HEK293 (cell line): ENCODE measurements at regions not wholly inside any gene's neighbourhood (a gene's known extent, or its start where the extent isn't known, plus 50 kb on each side); places are given as distances from the start of the nearest gene placed in this dataset.

ENCODE experiments used
- CTCF ChIA-PET: fragments of 350-600 bp; formaldehyde crosslinking; extraction: SDS; loops from one replicate; lab custom pipeline; 2021; ENCODE audit warnings: antibody characterized with exemption; lab: Yijun Ruan, JAX
- POLR2A ChIA-PET: fragments of 300-600 bp; formaldehyde crosslinking; extraction: SDS; loops from one replicate; lab custom pipeline; 2020; ENCODE audit warnings: antibody characterized with exemption, inconsistent platforms; lab: Yijun Ruan, JAX
- H3K27ac ChIP-seq: fragments of 200-500 bp; sonication (Bioruptor generic); 2 replicates; pipeline ENCODE4 v1.5.1; 2014; ENCODE audit warnings: low read depth, low read length, control low read depth, inconsistent platforms; ENCODE audit errors: extremely low read depth
- H3K36me3 ChIP-seq, 2 experiments: fragments of 200-500 bp in 1 of 2; sonication (Bioruptor generic) in 1 of 2; 1 replicate in 1 of 2; 2 replicates in 1 of 2; pipeline ENCODE4 v1.5.1; 2014 to 2017; ENCODE audit warnings: inconsistent platforms in 2 of 2, low read length in 2 of 2; ENCODE audit not compliant: control insufficient read depth in 2 of 2, insufficient read depth in 1 of 2
- H3K4me1 ChIP-seq: fragments of 200-500 bp; sonication (Bioruptor generic); 2 replicates; pipeline ENCODE4 v1.5.1; 2014; ENCODE audit warnings: mild to moderate bottlenecking, low read length, inconsistent platforms; ENCODE audit not compliant: control insufficient read depth, insufficient read depth
- H3K4me3 ChIP-seq: 2 replicates; pipeline ENCODE4 v1.5.1; 2011; ENCODE audit warnings: low read depth, mild to moderate bottlenecking, control low read depth, low read length, moderate library complexity
- H3K9me3 ChIP-seq: fragments of 200-500 bp; sonication (Bioruptor generic); 2 replicates; pipeline ENCODE4 v1.5.1; 2014; ENCODE audit warnings: low read depth, low read length, inconsistent platforms; ENCODE audit not compliant: control insufficient read depth, insufficient read depth
- BCL11B ChIP-seq: fragments of 450-650 bp; formaldehyde crosslinking; IDR thresholded peaks from 2 replicates; pipeline ENCODE4 v1.5.1; 2016; ENCODE audit warnings: low read depth, missing biosample characterization, missing genetic modification characterization
- GLIS1 ChIP-seq: fragments of 450-650 bp; formaldehyde crosslinking; IDR thresholded peaks from 2 replicates; pipeline ENCODE4 v1.5.1; 2016; ENCODE audit warnings: missing biosample characterization, missing genetic modification characterization
- KLF17 ChIP-seq: fragments of 450-650 bp; formaldehyde crosslinking; IDR thresholded peaks from 2 replicates; pipeline ENCODE4 v1.5.1; 2016; ENCODE audit warnings: missing biosample characterization, missing genetic modification characterization
- PRDM1 ChIP-seq: fragments of 450-650 bp; formaldehyde crosslinking; IDR thresholded peaks from 2 replicates; pipeline ENCODE4; 2016; ENCODE audit warnings: missing biosample characterization, missing genetic modification characterization
- REST ChIP-seq: fragments of 450-650 bp; formaldehyde crosslinking; IDR thresholded peaks from 2 replicates; pipeline ENCODE4 v1.5.1; 2016; ENCODE audit warnings: missing biosample characterization, missing genetic modification characterization
- ZBTB20 ChIP-seq: fragments of 450-650 bp; formaldehyde crosslinking; IDR thresholded peaks from 2 replicates; pipeline ENCODE4 v1.5.1; 2016; ENCODE audit warnings: missing biosample characterization, missing genetic modification characterization
- ZIC2 ChIP-seq: fragments of 450-650 bp; formaldehyde crosslinking; IDR thresholded peaks from 2 replicates; pipeline ENCODE4 v1.5.1; 2016; ENCODE audit warnings: missing biosample characterization, missing genetic modification characterization
- ZNF473 ChIP-seq: fragments of 450-650 bp; formaldehyde crosslinking; IDR thresholded peaks from 2 replicates; pipeline ENCODE4 v1.5.1; 2017; ENCODE audit warnings: missing biosample characterization, missing genetic modification characterization
- ZNF510 ChIP-seq: fragments of 450-650 bp; formaldehyde crosslinking; IDR thresholded peaks from 2 replicates; pipeline ENCODE4 v1.5.1; 2018; ENCODE audit warnings: mild to moderate bottlenecking, missing genetic modification characterization, missing biosample characterization; ENCODE audit not compliant: insufficient replicate concordance
- ZNF610 ChIP-seq: fragments of 450-650 bp; formaldehyde crosslinking; IDR thresholded peaks from 2 replicates; pipeline ENCODE4 v1.5.1; 2016; ENCODE audit warnings: missing biosample characterization, missing genetic modification characterization, borderline replicate concordance
- ZNF654 ChIP-seq: fragments of 450-650 bp; formaldehyde crosslinking; IDR thresholded peaks from 2 replicates; pipeline ENCODE4 v1.5.1; 2016; ENCODE audit warnings: low read depth, missing biosample characterization, missing genetic modification characterization
- ZNF664 ChIP-seq: fragments of 450-650 bp; formaldehyde crosslinking; IDR thresholded peaks from 2 replicates; pipeline ENCODE4 v1.5.1; 2016; ENCODE audit warnings: missing biosample characterization, missing genetic modification characterization
- TF ChIP-seq, protein P1 (sequence below): fragments of 450-650 bp; formaldehyde crosslinking; IDR thresholded peaks from 2 replicates; pipeline ENCODE4 v1.5.1; 2016; ENCODE audit warnings: missing biosample characterization, missing genetic modification characterization
- TF ChIP-seq, protein P2 (sequence below): fragments of 450-650 bp; formaldehyde crosslinking; IDR thresholded peaks from 2 replicates; pipeline ENCODE4 v1.5.1; 2017; ENCODE audit warnings: missing biosample characterization, missing genetic modification characterization

DNA sequence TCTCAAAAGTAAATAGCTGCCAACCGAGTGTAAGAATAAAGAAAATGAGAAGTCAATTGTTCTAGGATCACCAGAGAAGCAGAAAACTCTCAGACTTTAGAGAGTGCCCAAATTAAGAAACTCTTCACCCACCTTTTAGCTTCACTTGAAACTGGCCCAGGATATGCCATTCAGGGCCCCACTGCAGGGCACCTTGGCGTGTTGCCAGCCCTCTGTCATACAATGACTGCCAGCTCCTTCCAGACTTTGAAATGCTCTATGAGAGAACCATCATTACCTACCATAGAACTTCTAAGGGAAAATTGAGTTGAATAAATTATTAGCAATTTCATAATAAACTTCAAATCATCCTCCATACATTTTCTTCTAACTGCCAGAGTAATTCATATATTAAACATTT, 240.5 kb downstream of the CETN3 start:
- H3K4me3 ChIP-seq = no peak overlapping the region
- no peak overlapping the region for H3K27ac ChIP-seq
- TF ChIP-seq ZBTB20 (tag by site-specific recombination) = peak; percentile 27; the same call in 1 of the 2 replicates
- no peak for TF ChIP-seq ZNF473
- H3K9me3 ChIP-seq = no peaks in the 10 kb centered on the region
- ChIA-PET POLR2A (no interaction called here), CTCF (interaction anchor here (0.6 kb wide), 1 partner anchor 12 kb away, joined by 3 read pairs; no protein-coding TSS in a partner anchor)
- H3K4me1 ChIP-seq = no peaks in the 10 kb centered on the region
- no peaks in the 10 kb centered on the region for H3K36me3 ChIP-seq

GRCh38 chr5:90168399-90168798, 241.2 kb downstream of the CETN3 start:
- H3K4me1 ChIP-seq = no peaks in the 10 kb centered on the region
- H3K27ac ChIP-seq = no peak overlapping the region
- TF ChIP-seq ZNF664 (tag by site-specific recombination) (no peak), ZNF510 (tag by site-specific recombination) (no peak), PRDM1 (no peak), KLF17 (no peak)
- ChIA-PET POLR2A (no interaction called here), CTCF (no interaction called here)
- no peak overlapping the region for H3K4me3 ChIP-seq
- H3K36me3 ChIP-seq = no peaks in the 10 kb centered on the region
- H3K9me3 ChIP-seq = no peaks in the 10 kb centered on the region

- POLR2A ChIA-PET = no interaction called here
- H3K9me3 ChIP-seq = no peaks in the 10 kb centered on the region
- H3K36me3 ChIP-seq = no peaks in the 10 kb centered on the region
- no peak overlapping the region for H3K4me3 ChIP-seq
- CTCF ChIA-PET = no interaction called here
- H3K4me1 ChIP-seq = no peaks in the 10 kb centered on the region
- no peak for TF ChIP-seq ZNF610 (tag by site-specific recombination)
- TF ChIP-seq, protein P1, sequence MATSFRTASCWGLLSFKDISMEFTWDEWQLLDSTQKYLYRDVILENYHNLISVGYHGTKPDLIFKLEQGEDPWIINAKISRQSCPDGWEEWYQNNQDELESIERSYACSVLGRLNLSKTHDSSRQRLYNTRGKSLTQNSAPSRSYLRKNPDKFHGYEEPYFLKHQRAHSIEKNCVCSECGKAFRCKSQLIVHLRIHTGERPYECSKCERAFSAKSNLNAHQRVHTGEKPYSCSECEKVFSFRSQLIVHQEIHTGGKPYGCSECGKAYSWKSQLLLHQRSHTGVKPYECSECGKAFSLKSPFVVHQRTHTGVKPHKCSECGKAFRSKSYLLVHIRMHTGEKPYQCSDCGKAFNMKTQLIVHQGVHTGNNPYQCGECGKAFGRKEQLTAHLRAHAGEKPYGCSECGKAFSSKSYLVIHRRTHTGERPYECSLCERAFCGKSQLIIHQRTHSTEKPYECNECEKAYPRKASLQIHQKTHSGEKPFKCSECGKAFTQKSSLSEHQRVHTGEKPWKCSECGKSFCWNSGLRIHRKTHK (tag by site-specific recombination) = no peak
- H3K27ac ChIP-seq = no peak overlapping the region
Measured at GRCh38 chr5:90166816-90167215, 242.7 kb downstream of the CETN3 start.

GRCh38 chr5:90162324-90162723, 247.2 kb downstream of the CETN3 start:
- Histone ChIP-seq H3K9me3 (no peaks in the 10 kb centered on the region), H3K27ac (no peak overlapping the region), H3K4me3 (no peak overlapping the region), H3K4me1 (no peaks in the 10 kb centered on the region), H3K36me3 (no peaks in the 10 kb centered on the region)
- TF ChIP-seq GLIS1 (tag by site-specific recombination) (no peak), ZIC2 (tag by site-specific recombination) (peak; percentile 51), BCL11B (tag by site-specific recombination) (no peak)
- CTCF ChIA-PET = interaction anchor here (1.0 to 2.1 kb wide), 4 partner anchors 103 to 1433 kb away, joined by 3 to 14 read pairs (median 3); no protein-coding TSS in a partner anchor
- POLR2A ChIA-PET = no interaction called here

- H3K4me3 ChIP-seq = no peak overlapping the region
Measured at GRCh38 chr5:90161414-90161813, 248.1 kb downstream of the CETN3 start.

More at GRCh38 chr5:90161414-90161813, 248.1 kb downstream of the CETN3 start:
- ChIA-PET POLR2A (no interaction called here), CTCF (interaction anchor here (0.5 to 2.1 kb wide), 8 partner anchors 25 to 1432 kb away, joined by 3 to 14 read pairs (median 3); no protein-coding TSS in a partner anchor)
- TF ChIP-seq REST (tag by site-specific recombination) = 0 out of 2 replicates have a peak, but pooled peaks have one; percentile 27
- TF ChIP-seq ZNF654 (tag by site-specific recombination) = 0 out of 2 replicates have a peak, but pooled peaks have one; percentile 10
- TF ChIP-seq, protein P2, sequence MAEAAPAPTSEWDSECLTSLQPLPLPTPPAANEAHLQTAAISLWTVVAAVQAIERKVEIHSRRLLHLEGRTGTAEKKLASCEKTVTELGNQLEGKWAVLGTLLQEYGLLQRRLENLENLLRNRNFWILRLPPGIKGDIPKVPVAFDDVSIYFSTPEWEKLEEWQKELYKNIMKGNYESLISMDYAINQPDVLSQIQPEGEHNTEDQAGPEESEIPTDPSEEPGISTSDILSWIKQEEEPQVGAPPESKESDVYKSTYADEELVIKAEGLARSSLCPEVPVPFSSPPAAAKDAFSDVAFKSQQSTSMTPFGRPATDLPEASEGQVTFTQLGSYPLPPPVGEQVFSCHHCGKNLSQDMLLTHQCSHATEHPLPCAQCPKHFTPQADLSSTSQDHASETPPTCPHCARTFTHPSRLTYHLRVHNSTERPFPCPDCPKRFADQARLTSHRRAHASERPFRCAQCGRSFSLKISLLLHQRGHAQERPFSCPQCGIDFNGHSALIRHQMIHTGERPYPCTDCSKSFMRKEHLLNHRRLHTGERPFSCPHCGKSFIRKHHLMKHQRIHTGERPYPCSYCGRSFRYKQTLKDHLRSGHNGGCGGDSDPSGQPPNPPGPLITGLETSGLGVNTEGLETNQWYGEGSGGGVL = no peak
- Histone ChIP-seq H3K9me3 (no peaks in the 10 kb centered on the region), H3K4me1 (no peaks in the 10 kb centered on the region), H3K36me3 (no peaks in the 10 kb centered on the region), H3K27ac (no peak overlapping the region)
